SK-N-SH treated with all-trans-retinoic acid at 6 μM for 48 hours (cell line): ENCODE measurements at regions not wholly inside any gene's neighbourhood (a gene's known extent, or its start where the extent isn't known, plus 50 kb on each side); places are given as distances from the start of the nearest gene placed in this dataset.

Experiments used
- ATAC-seq: fragments of 200-7000 bp; cut with Tn5 transposase; 3 replicates; pipeline ENCODE4 v1.9.1; 2020; ENCODE audit warnings: mild to moderate bottlenecking, moderate library complexity
- CSDC2 ChIP-seq: fragments of 250-450 bp; sonication (Bioruptor Pico); IDR thresholded peaks from 2 replicates; pipeline ENCODE4 v1.5.0; 2020; ENCODE audit warnings: mild to moderate bottlenecking, moderate library complexity
- GLIS3 ChIP-seq: fragments of 250-450 bp; sonication (Bioruptor Pico); IDR thresholded peaks from 2 replicates; pipeline ENCODE4 v1.5.0; 2020; ENCODE audit warnings: mild to moderate bottlenecking, moderate library complexity
- ISL1 ChIP-seq: fragments of 250-450 bp; sonication (Bioruptor Pico); IDR thresholded peaks from 2 replicates; pipeline ENCODE4 v2.1.2; 2022; ENCODE audit warnings: mild to moderate bottlenecking, moderate library complexity
- OSR1 ChIP-seq: fragments of 250-450 bp; sonication (Bioruptor Pico); IDR thresholded peaks from 2 replicates; pipeline ENCODE4 v1.8.0; 2022; ENCODE audit warnings: moderate library complexity, mild to moderate bottlenecking, inconsistent platforms
- PPARA ChIP-seq: fragments of 250-450 bp; sonication (Bioruptor Pico); IDR thresholded peaks from 2 replicates; pipeline ENCODE4 v1.5.0; 2020; ENCODE audit warnings: mild to moderate bottlenecking, borderline replicate concordance
- RARB ChIP-seq: fragments of 250-450 bp; sonication (Bioruptor Pico); IDR thresholded peaks from 2 replicates; pipeline ENCODE4 v1.8.0; 2021; ENCODE audit warnings: mild to moderate bottlenecking, moderate library complexity
- SNAI2 ChIP-seq: fragments of 250-450 bp; sonication (Bioruptor Pico); IDR thresholded peaks from 2 replicates; pipeline ENCODE4 v1.5.0; 2020; ENCODE audit warnings: mild to moderate bottlenecking, moderate library complexity
- TCF4 ChIP-seq: fragments of 250-450 bp; sonication (Bioruptor Pico); IDR thresholded peaks from 2 replicates; pipeline ENCODE4 v1.8.0; 2021; ENCODE audit warnings: mild to moderate bottlenecking, moderate library complexity, borderline replicate concordance
- TOX ChIP-seq: fragments of 250-450 bp; sonication (Bioruptor Pico); IDR thresholded peaks from 2 replicates; pipeline ENCODE4 v1.8.0; 2021; ENCODE audit warnings: mild to moderate bottlenecking, moderate library complexity, borderline replicate concordance
- ZC3H10 ChIP-seq: fragments of 250-450 bp; sonication (Bioruptor Pico); IDR thresholded peaks from 2 replicates; pipeline ENCODE4 v1.5.1; 2021; ENCODE audit warnings: mild to moderate bottlenecking, moderate library complexity
- ZFP3 ChIP-seq: fragments of 250-450 bp; sonication (Bioruptor Pico); IDR thresholded peaks from 2 replicates; pipeline ENCODE4 v1.5.0; 2020; ENCODE audit warnings: mild to moderate bottlenecking, moderate library complexity
- ZFP30 ChIP-seq: fragments of 450-650 bp; formaldehyde crosslinking; IDR thresholded peaks from 2 replicates; pipeline ENCODE4 v1.5.0; 2022; ENCODE audit warnings: mild to moderate bottlenecking, moderate library complexity
- ZNF70 ChIP-seq: fragments of 450-650 bp; formaldehyde crosslinking; IDR thresholded peaks from 2 replicates; pipeline ENCODE4 v1.5.0; 2020; ENCODE audit warnings: mild to moderate bottlenecking, moderate library complexity
- ZNF8 ChIP-seq: fragments of 450-650 bp; formaldehyde crosslinking; IDR thresholded peaks from 2 replicates; pipeline ENCODE4 v1.5.0; 2020; ENCODE audit warnings: mild to moderate bottlenecking, moderate library complexity
- TF ChIP-seq, protein P1 (sequence below): fragments of 250-450 bp; sonication (Bioruptor Pico); IDR thresholded peaks from 2 replicates; pipeline ENCODE4 v1.5.0; 2020; ENCODE audit warnings: mild to moderate bottlenecking, moderate library complexity
- TF ChIP-seq, protein P2 (sequence below): fragments of 250-450 bp; sonication (Bioruptor Pico); IDR thresholded peaks from 2 replicates; pipeline ENCODE4 v1.8.0; 2020; ENCODE audit warnings: mild to moderate bottlenecking, moderate library complexity, borderline replicate concordance
- TF ChIP-seq, protein P3 (sequence below): fragments of 250-450 bp; sonication (Bioruptor Pico); IDR thresholded peaks from 2 replicates; pipeline ENCODE4 v1.8.0; 2021; ENCODE audit warnings: low read depth, mild to moderate bottlenecking, moderate library complexity, borderline replicate concordance
- TF ChIP-seq, protein P4 (sequence below): fragments of 250-450 bp; sonication (Bioruptor Pico); IDR thresholded peaks from 2 replicates; pipeline ENCODE4 v1.5.1; 2021; ENCODE audit warnings: mild to moderate bottlenecking, moderate library complexity

DNA sequence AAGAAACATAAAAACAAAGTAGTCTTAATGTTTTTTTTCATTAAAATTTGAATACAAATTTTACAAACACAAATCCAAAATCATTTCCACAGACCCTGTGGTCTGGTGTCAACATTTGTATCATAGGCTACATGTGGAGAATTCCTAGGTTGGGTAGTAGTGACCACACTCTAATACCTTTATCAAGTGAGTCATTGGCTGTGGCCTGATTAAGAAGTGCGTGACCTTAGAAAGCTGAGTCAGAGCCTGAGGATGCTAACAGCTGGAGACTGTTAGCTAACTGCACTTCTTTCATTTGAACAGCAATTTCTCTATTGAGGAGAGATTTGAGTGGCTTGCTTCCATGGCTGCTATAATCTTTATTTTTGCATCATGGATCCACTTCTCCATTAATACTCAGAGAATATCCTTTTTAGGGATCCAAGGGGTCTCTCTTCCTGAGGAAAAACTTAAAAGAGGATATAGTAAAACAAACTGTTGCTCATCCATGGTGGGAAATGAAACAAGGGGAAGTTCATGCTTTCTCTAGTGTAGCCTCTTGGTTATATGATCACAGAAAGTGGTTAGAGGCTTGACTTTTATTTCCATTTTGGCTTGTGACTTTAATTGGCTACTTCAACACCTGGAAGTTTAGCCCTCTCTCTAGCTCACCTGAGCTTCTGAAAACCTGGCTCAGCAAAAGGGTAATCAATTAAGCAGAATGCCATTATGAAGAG lies 335.8 kb downstream of the PABPC4L start:
- no peak for TF ChIP-seq GLIS3
- TF ChIP-seq ZFP3 (CRISPR knock-in tag), result no peak
- TF ChIP-seq, protein P1, sequence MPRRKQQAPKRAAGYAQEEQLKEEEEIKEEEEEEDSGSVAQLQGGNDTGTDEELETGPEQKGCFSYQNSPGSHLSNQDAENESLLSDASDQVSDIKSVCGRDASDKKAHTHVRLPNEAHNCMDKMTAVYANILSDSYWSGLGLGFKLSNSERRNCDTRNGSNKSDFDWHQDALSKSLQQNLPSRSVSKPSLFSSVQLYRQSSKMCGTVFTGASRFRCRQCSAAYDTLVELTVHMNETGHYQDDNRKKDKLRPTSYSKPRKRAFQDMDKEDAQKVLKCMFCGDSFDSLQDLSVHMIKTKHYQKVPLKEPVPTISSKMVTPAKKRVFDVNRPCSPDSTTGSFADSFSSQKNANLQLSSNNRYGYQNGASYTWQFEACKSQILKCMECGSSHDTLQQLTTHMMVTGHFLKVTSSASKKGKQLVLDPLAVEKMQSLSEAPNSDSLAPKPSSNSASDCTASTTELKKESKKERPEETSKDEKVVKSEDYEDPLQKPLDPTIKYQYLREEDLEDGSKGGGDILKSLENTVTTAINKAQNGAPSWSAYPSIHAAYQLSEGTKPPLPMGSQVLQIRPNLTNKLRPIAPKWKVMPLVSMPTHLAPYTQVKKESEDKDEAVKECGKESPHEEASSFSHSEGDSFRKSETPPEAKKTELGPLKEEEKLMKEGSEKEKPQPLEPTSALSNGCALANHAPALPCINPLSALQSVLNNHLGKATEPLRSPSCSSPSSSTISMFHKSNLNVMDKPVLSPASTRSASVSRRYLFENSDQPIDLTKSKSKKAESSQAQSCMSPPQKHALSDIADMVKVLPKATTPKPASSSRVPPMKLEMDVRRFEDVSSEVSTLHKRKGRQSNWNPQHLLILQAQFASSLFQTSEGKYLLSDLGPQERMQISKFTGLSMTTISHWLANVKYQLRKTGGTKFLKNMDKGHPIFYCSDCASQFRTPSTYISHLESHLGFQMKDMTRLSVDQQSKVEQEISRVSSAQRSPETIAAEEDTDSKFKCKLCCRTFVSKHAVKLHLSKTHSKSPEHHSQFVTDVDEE (CRISPR knock-in tag), result no peak
- TF ChIP-seq ZNF70, result no peak
- TF ChIP-seq, protein P2, sequence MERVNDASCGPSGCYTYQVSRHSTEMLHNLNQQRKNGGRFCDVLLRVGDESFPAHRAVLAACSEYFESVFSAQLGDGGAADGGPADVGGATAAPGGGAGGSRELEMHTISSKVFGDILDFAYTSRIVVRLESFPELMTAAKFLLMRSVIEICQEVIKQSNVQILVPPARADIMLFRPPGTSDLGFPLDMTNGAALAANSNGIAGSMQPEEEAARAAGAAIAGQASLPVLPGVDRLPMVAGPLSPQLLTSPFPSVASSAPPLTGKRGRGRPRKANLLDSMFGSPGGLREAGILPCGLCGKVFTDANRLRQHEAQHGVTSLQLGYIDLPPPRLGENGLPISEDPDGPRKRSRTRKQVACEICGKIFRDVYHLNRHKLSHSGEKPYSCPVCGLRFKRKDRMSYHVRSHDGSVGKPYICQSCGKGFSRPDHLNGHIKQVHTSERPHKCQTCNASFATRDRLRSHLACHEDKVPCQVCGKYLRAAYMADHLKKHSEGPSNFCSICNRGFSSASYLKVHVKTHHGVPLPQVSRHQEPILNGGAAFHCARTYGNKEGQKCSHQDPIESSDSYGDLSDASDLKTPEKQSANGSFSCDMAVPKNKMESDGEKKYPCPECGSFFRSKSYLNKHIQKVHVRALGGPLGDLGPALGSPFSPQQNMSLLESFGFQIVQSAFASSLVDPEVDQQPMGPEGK (CRISPR knock-in tag), result no peak
- no peak for TF ChIP-seq ZFP30 (CRISPR knock-in tag)
- no peak for TF ChIP-seq ZC3H10 (CRISPR knock-in tag)
- no peak for TF ChIP-seq OSR1
- no peak for TF ChIP-seq RARB (CRISPR knock-in tag)
- TF ChIP-seq, protein P3, sequence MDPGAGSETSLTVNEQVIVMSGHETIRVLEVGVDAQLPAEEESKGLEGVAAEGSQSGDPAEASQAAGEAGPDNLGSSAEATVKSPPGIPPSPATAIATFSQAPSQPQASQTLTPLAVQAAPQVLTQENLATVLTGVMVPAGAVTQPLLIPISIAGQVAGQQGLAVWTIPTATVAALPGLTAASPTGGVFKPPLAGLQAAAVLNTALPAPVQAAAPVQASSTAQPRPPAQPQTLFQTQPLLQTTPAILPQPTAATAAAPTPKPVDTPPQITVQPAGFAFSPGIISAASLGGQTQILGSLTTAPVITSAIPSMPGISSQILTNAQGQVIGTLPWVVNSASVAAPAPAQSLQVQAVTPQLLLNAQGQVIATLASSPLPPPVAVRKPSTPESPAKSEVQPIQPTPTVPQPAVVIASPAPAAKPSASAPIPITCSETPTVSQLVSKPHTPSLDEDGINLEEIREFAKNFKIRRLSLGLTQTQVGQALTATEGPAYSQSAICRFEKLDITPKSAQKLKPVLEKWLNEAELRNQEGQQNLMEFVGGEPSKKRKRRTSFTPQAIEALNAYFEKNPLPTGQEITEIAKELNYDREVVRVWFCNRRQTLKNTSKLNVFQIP (CRISPR knock-in tag), result no peak
- no peak for TF ChIP-seq CSDC2 (CRISPR knock-in tag)
- ATAC-seq, result peak; percentile 68; the same call in 2 of the 3 replicates

DNA sequence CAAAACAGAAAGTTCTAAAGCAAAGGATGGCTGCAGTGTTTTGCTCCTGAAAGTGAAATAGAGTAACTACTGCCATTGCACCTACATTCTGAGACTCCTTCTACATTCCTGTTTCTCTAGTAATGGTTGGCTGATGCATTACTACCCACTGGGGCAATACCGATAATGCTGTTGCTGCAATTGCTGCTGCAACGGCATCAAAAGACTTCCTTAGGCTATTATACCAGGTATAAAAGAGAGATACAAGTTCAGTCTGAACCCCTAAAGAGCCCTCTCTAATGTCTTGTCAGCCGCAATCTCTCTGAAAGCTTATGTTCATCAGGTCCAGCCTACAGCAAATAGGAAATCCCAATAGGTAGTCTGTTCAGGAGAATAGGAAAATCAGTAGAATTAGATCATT lies 338.4 kb downstream of the PABPC4L start:
- TF ChIP-seq ZNF70 (no peak), ISL1 (no peak), ZC3H10 (CRISPR knock-in tag) (no peak), PPARA (no peak), ZFP30 (CRISPR knock-in tag) (no peak), OSR1 (no peak), TCF4 (CRISPR knock-in tag) (no peak), TOX (CRISPR knock-in tag) (no peak), RARB (CRISPR knock-in tag) (no peak), SNAI2 (CRISPR knock-in tag) (no peak), ZNF8 (no peak)
- TF ChIP-seq, protein P4, sequence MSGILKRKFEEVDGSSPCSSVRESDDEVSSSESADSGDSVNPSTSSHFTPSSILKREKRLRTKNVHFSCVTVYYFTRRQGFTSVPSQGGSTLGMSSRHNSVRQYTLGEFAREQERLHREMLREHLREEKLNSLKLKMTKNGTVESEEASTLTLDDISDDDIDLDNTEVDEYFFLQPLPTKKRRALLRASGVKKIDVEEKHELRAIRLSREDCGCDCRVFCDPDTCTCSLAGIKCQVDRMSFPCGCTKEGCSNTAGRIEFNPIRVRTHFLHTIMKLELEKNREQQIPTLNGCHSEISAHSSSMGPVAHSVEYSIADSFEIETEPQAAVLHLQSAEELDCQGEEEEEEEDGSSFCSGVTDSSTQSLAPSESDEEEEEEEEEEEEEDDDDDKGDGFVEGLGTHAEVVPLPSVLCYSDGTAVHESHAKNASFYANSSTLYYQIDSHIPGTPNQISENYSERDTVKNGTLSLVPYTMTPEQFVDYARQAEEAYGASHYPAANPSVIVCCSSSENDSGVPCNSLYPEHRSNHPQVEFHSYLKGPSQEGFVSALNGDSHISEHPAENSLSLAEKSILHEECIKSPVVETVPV (CRISPR knock-in tag), result no peak
- TF ChIP-seq, protein P1 (CRISPR knock-in tag), result no peak
- TF ChIP-seq, protein P3 (CRISPR knock-in tag), result no peak
- TF ChIP-seq, protein P2 (CRISPR knock-in tag), result no peak
- no peak for ATAC-seq
